PC-9 (cell line): ENCODE measurements at regions not wholly inside any gene's neighbourhood (a gene's known extent, or its start where the extent isn't known, plus 50 kb on each side); places are given as distances from the start of the nearest gene placed in this dataset.

Source experiments
- EZH2 ChIP-seq: fragments of 200-600 bp; sonication (generic); IDR thresholded peaks from 2 replicates; pipeline ENCODE4 v1.8.0; 2017; ENCODE audit warnings: antibody characterized with exemption, low read depth
- TF ChIP-seq, protein P1 (sequence below): fragments of 200-600 bp; sonication (generic); conservative IDR thresholded peaks from 2 replicates; pipeline ENCODE4 v1.6.1; 2017; ENCODE audit warnings: mixed run types, antibody characterized with exemption, mild to moderate bottlenecking, moderate library complexity

GRCh38 chr6:9143140-9143539 lies 707.8 kb upstream of the SLC35B3 start:
- TF ChIP-seq, protein P1, sequence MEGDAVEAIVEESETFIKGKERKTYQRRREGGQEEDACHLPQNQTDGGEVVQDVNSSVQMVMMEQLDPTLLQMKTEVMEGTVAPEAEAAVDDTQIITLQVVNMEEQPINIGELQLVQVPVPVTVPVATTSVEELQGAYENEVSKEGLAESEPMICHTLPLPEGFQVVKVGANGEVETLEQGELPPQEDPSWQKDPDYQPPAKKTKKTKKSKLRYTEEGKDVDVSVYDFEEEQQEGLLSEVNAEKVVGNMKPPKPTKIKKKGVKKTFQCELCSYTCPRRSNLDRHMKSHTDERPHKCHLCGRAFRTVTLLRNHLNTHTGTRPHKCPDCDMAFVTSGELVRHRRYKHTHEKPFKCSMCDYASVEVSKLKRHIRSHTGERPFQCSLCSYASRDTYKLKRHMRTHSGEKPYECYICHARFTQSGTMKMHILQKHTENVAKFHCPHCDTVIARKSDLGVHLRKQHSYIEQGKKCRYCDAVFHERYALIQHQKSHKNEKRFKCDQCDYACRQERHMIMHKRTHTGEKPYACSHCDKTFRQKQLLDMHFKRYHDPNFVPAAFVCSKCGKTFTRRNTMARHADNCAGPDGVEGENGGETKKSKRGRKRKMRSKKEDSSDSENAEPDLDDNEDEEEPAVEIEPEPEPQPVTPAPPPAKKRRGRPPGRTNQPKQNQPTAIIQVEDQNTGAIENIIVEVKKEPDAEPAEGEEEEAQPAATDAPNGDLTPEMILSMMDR: no peak
- TF ChIP-seq EZH2: no peak
